Skeletal muscle satellite cell (primary cell): ENCODE measurements at regions not wholly inside any gene's neighbourhood (a gene's known extent, or its start where the extent isn't known, plus 50 kb on each side); places are given as distances from the start of the nearest gene placed in this dataset.

Experiments
- H3K27me3 ChIP-seq: 2 replicates; pipeline ENCODE4 v1.7.0; 2013; ENCODE audit warnings: low read length; ENCODE audit not compliant: control insufficient read depth, insufficient read depth
- H3K36me3 ChIP-seq: 2 replicates; pipeline ENCODE4 v1.7.0; 2013; ENCODE audit warnings: mild to moderate bottlenecking, control low read depth, low read length; ENCODE audit not compliant: insufficient read depth
- H3K4me1 ChIP-seq: 2 replicates; pipeline ENCODE4 v1.7.0; 2013; ENCODE audit warnings: low read length; ENCODE audit not compliant: control insufficient read depth, insufficient read depth
- H3K4me2 ChIP-seq: 2 replicates; pipeline ENCODE4 v1.7.0; 2013; ENCODE audit warnings: mild to moderate bottlenecking, low read length
- H3K4me3 ChIP-seq: 2 replicates; pipeline ENCODE4 v1.7.0; 2013; ENCODE audit warnings: low read length
- H3K9ac ChIP-seq: 2 replicates; pipeline ENCODE4 v1.7.0; 2013; ENCODE audit warnings: mild to moderate bottlenecking, low read depth, low read length, moderate library complexity
- H3K9me3 ChIP-seq: replicated peaks from 2 replicates; pipeline ENCODE4 v1.7.0; 2013; ENCODE audit warnings: mild to moderate bottlenecking, control low read depth, low read length

- H3K4me1 ChIP-seq = peaks cover 19% of the 10 kb centered on the region
- peak overlapping the region; percentile 7 for H3K4me3 ChIP-seq
- no peaks in the 10 kb centered on the region for H3K27me3 ChIP-seq
- H3K36me3 ChIP-seq = no peaks in the 10 kb centered on the region
- H3K4me2 ChIP-seq = peak overlapping the region; percentile 64
- H3K9me3 ChIP-seq = no peaks in the 10 kb centered on the region
- H3K9ac ChIP-seq = peak overlapping the region; percentile 6
Measured at GRCh38 chr1:234743791-234744611, 134.0 kb upstream of the IRF2BP2 start.

GRCh38 chr1:234742622-234743021 is 132.6 kb upstream of the IRF2BP2 start:
- Histone ChIP-seq H3K27me3 (no peaks in the 10 kb centered on the region), H3K36me3 (no peaks in the 10 kb centered on the region), H3K4me2 (no peak overlapping the region), H3K9ac (no peak overlapping the region), H3K4me1 (peaks cover 19% of the 10 kb centered on the region), H3K4me3 (no peak overlapping the region), H3K9me3 (no peaks in the 10 kb centered on the region)

GRCh38 chr1:234737967-234738314 is 128.0 kb upstream of the IRF2BP2 start:
- H3K27me3 ChIP-seq = no peaks in the 10 kb centered on the region
- peaks cover 8% of the 10 kb centered on the region for H3K4me1 ChIP-seq
- no peak overlapping the region for H3K4me2 ChIP-seq

GRCh38 chr1:234735916-234736315 is 125.9 kb upstream of the IRF2BP2 start:
- Histone ChIP-seq H3K36me3 (no peaks in the 10 kb centered on the region), H3K4me2 (no peak overlapping the region), H3K4me3 (no peak overlapping the region), H3K9me3 (no peaks in the 10 kb centered on the region), H3K9ac (no peak overlapping the region), H3K4me1 (peaks cover 21% of the 10 kb centered on the region), H3K27me3 (no peaks in the 10 kb centered on the region)

More at GRCh38 chr1:234737967-234738314, 128.0 kb upstream of the IRF2BP2 start:
- H3K9me3 ChIP-seq = no peaks in the 10 kb centered on the region
- no peak overlapping the region for H3K4me3 ChIP-seq
- no peak overlapping the region for H3K9ac ChIP-seq
- H3K36me3 ChIP-seq = no peaks in the 10 kb centered on the region

GRCh38 chr1:234735476-234735875 is 125.5 kb upstream of the IRF2BP2 start:
- Histone ChIP-seq H3K9ac (no peak overlapping the region), H3K36me3 (no peaks in the 10 kb centered on the region), H3K4me2 (no peak overlapping the region), H3K4me3 (no peak overlapping the region), H3K9me3 (no peaks in the 10 kb centered on the region), H3K27me3 (no peaks in the 10 kb centered on the region), H3K4me1 (peaks cover 26% of the 10 kb centered on the region)

GRCh38 chr1:234734869-234735268 is 124.9 kb upstream of the IRF2BP2 start:
- H3K9me3 ChIP-seq = no peaks in the 10 kb centered on the region
- no peaks in the 10 kb centered on the region for H3K36me3 ChIP-seq
- H3K4me2 ChIP-seq = no peak overlapping the region
- H3K4me1 ChIP-seq = peaks cover 32% of the 10 kb centered on the region
- no peak overlapping the region for H3K9ac ChIP-seq
- H3K4me3 ChIP-seq = no peak overlapping the region
- no peaks in the 10 kb centered on the region for H3K27me3 ChIP-seq

- Histone ChIP-seq H3K27me3 (no peaks in the 10 kb centered on the region), H3K4me1 (peaks cover 36% of the 10 kb centered on the region), H3K4me2 (no peak overlapping the region), H3K36me3 (no peaks in the 10 kb centered on the region), H3K9me3 (no peaks in the 10 kb centered on the region), H3K9ac (no peak overlapping the region), H3K4me3 (no peak overlapping the region)
Measured at GRCh38 chr1:234734412-234734835, 124.4 kb upstream of the IRF2BP2 start.

- Histone ChIP-seq H3K4me2 (no peak overlapping the region), H3K27me3 (no peaks in the 10 kb centered on the region), H3K4me3 (no peak overlapping the region), H3K9ac (no peak overlapping the region), H3K4me1 (peaks cover 43% of the 10 kb centered on the region), H3K36me3 (no peaks in the 10 kb centered on the region), H3K9me3 (no peaks in the 10 kb centered on the region)
Measured at GRCh38 chr1:234733427-234733826, 123.4 kb upstream of the IRF2BP2 start.

- Histone ChIP-seq H3K9ac (no peak overlapping the region), H3K4me2 (no peak overlapping the region), H3K36me3 (no peaks in the 10 kb centered on the region), H3K4me3 (no peak overlapping the region), H3K9me3 (no peaks in the 10 kb centered on the region), H3K4me1 (peaks cover 46% of the 10 kb centered on the region), H3K27me3 (no peaks in the 10 kb centered on the region)
Measured at GRCh38 chr1:234732671-234733390, 122.9 kb upstream of the IRF2BP2 start.

- Histone ChIP-seq H3K4me1 (peaks cover 46% of the 10 kb centered on the region), H3K4me3 (no peak overlapping the region), H3K9ac (peak overlapping the region; percentile 62), H3K27me3 (no peaks in the 10 kb centered on the region), H3K9me3 (no peaks in the 10 kb centered on the region), H3K36me3 (no peaks in the 10 kb centered on the region), H3K4me2 (no peak overlapping the region)
Measured at GRCh38 chr1:234732260-234732659, 122.3 kb upstream of the IRF2BP2 start.

- no peaks in the 10 kb centered on the region for H3K36me3 ChIP-seq
- H3K4me3 ChIP-seq = no peak overlapping the region
- no peaks in the 10 kb centered on the region for H3K27me3 ChIP-seq
- peak overlapping the region; percentile 13 for H3K4me2 ChIP-seq
- H3K9me3 ChIP-seq = no peaks in the 10 kb centered on the region
- H3K4me1 ChIP-seq = peaks cover 46% of the 10 kb centered on the region
- H3K9ac ChIP-seq = peak overlapping the region; percentile 62
Measured at GRCh38 chr1:234731569-234732085, 121.6 kb upstream of the IRF2BP2 start.
